ENCODE measurements at regions not wholly inside any gene's neighbourhood (a gene's known extent, or its start where the extent isn't known, plus 50 kb on each side); places are given as distances from the start of the nearest gene placed in this dataset.

DNA sequence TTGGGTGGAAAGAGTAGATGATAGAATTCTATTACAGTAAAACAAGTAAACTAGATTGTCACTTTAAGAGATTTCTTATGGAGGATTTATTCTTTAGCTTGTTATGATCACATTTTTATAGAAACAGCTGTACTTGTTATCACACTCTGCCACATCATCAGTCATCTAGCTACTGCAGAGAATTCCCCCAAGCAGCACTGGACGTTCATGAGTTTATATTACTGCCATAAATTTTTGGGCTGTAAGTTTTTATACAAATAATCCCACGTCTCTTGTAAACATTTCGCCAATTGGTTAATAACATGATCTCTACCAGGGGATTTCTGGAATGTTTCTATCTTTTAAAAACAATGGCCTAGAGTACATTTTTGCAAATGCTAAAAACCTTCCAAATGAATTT lies 238.8 kb downstream of the POLR1F start:
- DNase-seq (no peak), ATAC-seq (no peak)
- intact Hi-C loops (cut with DNase I) = no loop called here
- Histone ChIP-seq H3K9me3 (no peaks in the 10 kb centered on the region), H3K36me3 (no peaks in the 10 kb centered on the region), H3K4me3 (no peak overlapping the region), H3K4me1 (no peaks in the 10 kb centered on the region), H3K27me3 (no peaks in the 10 kb centered on the region), H3K27ac (no peak overlapping the region)
- TF ChIP-seq, protein P1, sequence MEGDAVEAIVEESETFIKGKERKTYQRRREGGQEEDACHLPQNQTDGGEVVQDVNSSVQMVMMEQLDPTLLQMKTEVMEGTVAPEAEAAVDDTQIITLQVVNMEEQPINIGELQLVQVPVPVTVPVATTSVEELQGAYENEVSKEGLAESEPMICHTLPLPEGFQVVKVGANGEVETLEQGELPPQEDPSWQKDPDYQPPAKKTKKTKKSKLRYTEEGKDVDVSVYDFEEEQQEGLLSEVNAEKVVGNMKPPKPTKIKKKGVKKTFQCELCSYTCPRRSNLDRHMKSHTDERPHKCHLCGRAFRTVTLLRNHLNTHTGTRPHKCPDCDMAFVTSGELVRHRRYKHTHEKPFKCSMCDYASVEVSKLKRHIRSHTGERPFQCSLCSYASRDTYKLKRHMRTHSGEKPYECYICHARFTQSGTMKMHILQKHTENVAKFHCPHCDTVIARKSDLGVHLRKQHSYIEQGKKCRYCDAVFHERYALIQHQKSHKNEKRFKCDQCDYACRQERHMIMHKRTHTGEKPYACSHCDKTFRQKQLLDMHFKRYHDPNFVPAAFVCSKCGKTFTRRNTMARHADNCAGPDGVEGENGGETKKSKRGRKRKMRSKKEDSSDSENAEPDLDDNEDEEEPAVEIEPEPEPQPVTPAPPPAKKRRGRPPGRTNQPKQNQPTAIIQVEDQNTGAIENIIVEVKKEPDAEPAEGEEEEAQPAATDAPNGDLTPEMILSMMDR (IDR thresholded peaks at IDR 0.05) = no peak
- WGBS, 2 donors = 42 to 57% methylated on average over 3 of the region's 3 CpGs

DNA sequence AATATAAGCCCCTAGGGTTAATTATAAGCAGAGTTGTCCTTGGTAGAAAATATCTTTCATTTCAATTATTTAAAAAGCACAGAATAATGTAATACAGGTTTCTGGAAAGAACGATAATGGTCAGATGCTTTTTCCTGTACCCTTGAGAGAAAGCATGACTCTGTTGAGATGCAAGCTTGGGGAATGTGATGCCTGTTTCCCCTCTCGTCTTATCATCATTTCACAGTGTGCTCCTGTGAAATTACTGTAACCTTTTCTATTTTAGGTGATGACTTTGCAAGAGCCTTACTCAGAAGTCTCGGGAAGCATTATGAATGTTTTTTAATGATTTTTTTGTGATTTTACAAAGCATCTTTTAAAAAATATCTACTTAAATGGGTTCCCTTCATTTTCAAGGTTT lies 243.0 kb downstream of the POLR1F start:
- no peak overlapping the region for H3K27ac ChIP-seq
- TF ChIP-seq, protein P1 (IDR thresholded peaks at IDR 0.05) = no peak
- no peaks in the 10 kb centered on the region for H3K9me3 ChIP-seq
- ATAC-seq (no peak), DNase-seq (no peak)
- no peak overlapping the region for H3K4me3 ChIP-seq
- intact Hi-C loops (cut with DNase I) = no loop called here
- H3K36me3 ChIP-seq = no peaks in the 10 kb centered on the region
- WGBS, 2 donors = 16 to 19% methylated on average over 3 of the region's 3 CpGs
- no peaks in the 10 kb centered on the region for H3K4me1 ChIP-seq
- H3K27me3 ChIP-seq = no peaks in the 10 kb centered on the region

DNA sequence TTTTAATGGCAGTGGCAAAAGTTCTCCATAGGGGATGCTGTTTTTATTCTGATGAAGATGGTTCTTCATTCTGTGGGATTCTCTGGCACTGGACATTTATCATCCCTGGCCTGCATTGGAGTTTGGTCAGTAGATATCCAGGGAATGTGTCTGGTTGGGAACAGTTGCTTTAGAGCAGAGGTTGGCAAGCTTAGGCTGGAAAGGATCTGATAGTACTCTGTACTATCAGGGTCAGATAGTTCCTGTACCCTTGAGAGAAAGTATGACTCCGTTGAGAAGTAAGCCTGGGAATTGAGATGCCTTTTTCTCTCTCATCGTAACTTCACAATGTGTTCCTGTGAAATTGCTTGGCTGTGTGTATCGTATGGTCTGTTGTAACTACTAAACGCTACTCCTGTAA lies 244.1 kb downstream of the POLR1F start:
- WGBS, 2 donors = 72 to 79% methylated on average over 4 of the region's 4 CpGs
- H3K27ac ChIP-seq = no peak overlapping the region
- ATAC-seq (no peak), DNase-seq (no peak)
- intact Hi-C loops (cut with DNase I) = no loop called here
- TF ChIP-seq, protein P1 (IDR thresholded peaks at IDR 0.05) = no peak
- H3K36me3 ChIP-seq = no peaks in the 10 kb centered on the region
- H3K4me3 ChIP-seq = no peak overlapping the region
- no peaks in the 10 kb centered on the region for H3K9me3 ChIP-seq
- H3K4me1 ChIP-seq = no peaks in the 10 kb centered on the region
- H3K27me3 ChIP-seq = no peaks in the 10 kb centered on the region

DNA sequence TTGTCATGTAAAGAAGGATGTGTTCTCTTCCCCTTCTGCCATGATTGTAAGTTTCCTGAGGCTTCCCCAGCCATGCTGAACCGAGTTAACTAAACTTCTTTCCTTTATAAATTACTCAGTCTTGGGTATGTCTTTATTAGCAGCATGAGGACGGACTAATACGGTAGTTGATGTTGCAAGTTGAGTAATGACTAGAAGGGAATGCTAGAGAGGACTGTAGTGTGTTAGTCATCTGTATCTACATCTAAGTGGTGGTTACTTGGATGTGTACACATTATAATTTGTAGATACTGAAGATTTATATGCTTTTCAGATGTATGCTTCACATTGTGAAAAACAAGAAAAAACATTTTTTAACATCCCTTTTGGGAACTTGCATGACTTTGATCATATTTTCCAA lies 244.6 kb downstream of the POLR1F start:
- Histone ChIP-seq H3K4me3 (no peak overlapping the region), H3K27me3 (no peaks in the 10 kb centered on the region), H3K27ac (no peak overlapping the region), H3K36me3 (no peaks in the 10 kb centered on the region), H3K9me3 (no peaks in the 10 kb centered on the region), H3K4me1 (no peaks in the 10 kb centered on the region)
- DNase-seq (no peak), ATAC-seq (no peak)
- intact Hi-C loops (cut with DNase I) = no loop called here
- TF ChIP-seq, protein P1 (IDR thresholded peaks at IDR 0.05) = no peak
- WGBS, 2 donors = 82 to 93% methylated on average over 3 of the region's 3 CpGs

DNA sequence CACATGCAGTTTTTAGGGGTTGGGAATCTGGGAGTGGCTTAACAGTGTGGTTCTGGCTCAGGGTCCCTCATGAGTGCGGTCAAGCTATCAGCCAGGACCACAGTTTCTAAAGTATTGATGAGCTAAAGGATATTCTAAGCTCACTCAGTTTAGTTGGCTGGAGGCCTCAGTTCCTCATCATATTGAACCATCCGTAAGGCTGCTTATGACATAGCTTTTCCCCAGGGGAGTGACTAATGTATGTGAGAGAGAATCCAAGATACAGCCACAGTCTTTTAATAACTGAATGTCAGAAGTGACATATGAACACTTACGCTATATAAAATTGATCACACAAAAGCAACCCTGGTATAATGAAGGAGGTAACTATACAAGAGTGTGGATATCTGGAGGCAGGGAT lies 245.3 kb downstream of the POLR1F start:
- H3K36me3 ChIP-seq = no peaks in the 10 kb centered on the region
- WGBS, 2 donors = 87 to 91% methylated on average over 3 of the region's 3 CpGs
- no peak overlapping the region for H3K4me3 ChIP-seq
- no peak for ATAC-seq
- intact Hi-C loops (cut with DNase I) = no loop called here
- TF ChIP-seq, protein P1 (IDR thresholded peaks at IDR 0.05) = no peak
- no peaks in the 10 kb centered on the region for H3K9me3 ChIP-seq
- no peak overlapping the region for H3K27ac ChIP-seq
- no peaks in the 10 kb centered on the region for H3K27me3 ChIP-seq
- DNase-seq = no peak
- no peaks in the 10 kb centered on the region for H3K4me1 ChIP-seq
